Trophoblast cell (in vitro differentiated cells and primary cell): ENCODE measurements at regions not wholly inside any gene's neighbourhood (a gene's known extent, or its start where the extent isn't known, plus 50 kb on each side); places are given as distances from the start of the nearest gene placed in this dataset.

Experiments
- DNase-seq, 2 donors: peaks; one replicate each; pipeline ENCODE4 v3.0.0-alpha.2; 2016
- H2AFZ ChIP-seq: 2 replicates; pipeline ENCODE4 v1.6.1; 2013; ENCODE audit warnings: low read length, moderate library complexity, mild to moderate bottlenecking; ENCODE audit not compliant: insufficient read depth, poor library complexity
- H2AK5ac ChIP-seq: 2 replicates; pipeline ENCODE4 v1.6.1; 2013; ENCODE audit warnings: mild to moderate bottlenecking, low read length
- H2BK120ac ChIP-seq: 2 replicates; pipeline ENCODE4 v1.6.1; 2013; ENCODE audit warnings: low read length, mild to moderate bottlenecking, moderate library complexity; ENCODE audit not compliant: insufficient read depth, poor library complexity
- H2BK12ac ChIP-seq: 2 replicates; pipeline ENCODE4 v1.6.1; 2013; ENCODE audit warnings: mild to moderate bottlenecking, low read length, moderate library complexity
- H2BK5ac ChIP-seq: 2 replicates; pipeline ENCODE4 v1.6.1; 2013; ENCODE audit warnings: low read length, low read depth, moderate library complexity, mild to moderate bottlenecking; ENCODE audit not compliant: poor library complexity
- H3K14ac ChIP-seq: 2 replicates; pipeline ENCODE4 v1.6.1; 2013; ENCODE audit warnings: mild to moderate bottlenecking, low read length
- H3K18ac ChIP-seq: 2 replicates; pipeline ENCODE4 v1.6.1; 2013; ENCODE audit warnings: mild to moderate bottlenecking, low read length
- H3K23ac ChIP-seq: 2 replicates; pipeline ENCODE4 v1.6.1; 2013; ENCODE audit warnings: low read length
- H3K27ac ChIP-seq: 2 replicates; pipeline ENCODE4 v1.5.1; 2013; ENCODE audit warnings: low read depth, mild to moderate bottlenecking, inconsistent platforms, low read length, moderate library complexity
- H3K27me3 ChIP-seq: 2 replicates; pipeline ENCODE4 v1.6.1; 2013; ENCODE audit warnings: inconsistent platforms, mild to moderate bottlenecking, low read length, moderate library complexity; ENCODE audit not compliant: insufficient read depth
- H3K36me3 ChIP-seq, 2 experiments: 1 replicate in 1 of 2; 2 replicates in 1 of 2; pipeline ENCODE4 v1.6.1; 2013; ENCODE audit warnings: low read length in 2 of 2, mild to moderate bottlenecking in 2 of 2, moderate library complexity in 1 of 2; ENCODE audit not compliant: insufficient read depth in 2 of 2, control insufficient read depth in 1 of 2
- H3K4ac ChIP-seq: 2 replicates; pipeline ENCODE4 v1.6.1; 2013; ENCODE audit warnings: low read depth, mild to moderate bottlenecking, low read length, moderate library complexity
- H3K4me1 ChIP-seq, 2 experiments: 1 replicate in 1 of 2; 2 replicates in 1 of 2; pipeline ENCODE4 v1.6.1; 2013; ENCODE audit warnings: low read length in 2 of 2, mild to moderate bottlenecking in 2 of 2, moderate library complexity in 1 of 2; ENCODE audit not compliant: insufficient read depth in 2 of 2, control insufficient read depth in 1 of 2
- H3K4me2 ChIP-seq: 2 replicates; pipeline ENCODE4 v1.6.1; 2013; ENCODE audit warnings: inconsistent platforms, mild to moderate bottlenecking, low read length, moderate library complexity
- H3K4me3 ChIP-seq: 2 replicates; pipeline ENCODE4 v1.5.1; 2013; ENCODE audit warnings: mild to moderate bottlenecking, low read depth, low read length, inconsistent platforms
- H3K79me1 ChIP-seq: one replicate; pipeline ENCODE4 v1.6.1; 2013; ENCODE audit warnings: low read length
- H3K79me2 ChIP-seq: 2 replicates; pipeline ENCODE4 v1.6.1; 2013; ENCODE audit warnings: low read length, mild to moderate bottlenecking; ENCODE audit not compliant: control insufficient read depth, insufficient read depth, poor library complexity
- H3K9ac ChIP-seq: 2 replicates; pipeline ENCODE4 v1.6.1; 2013; ENCODE audit warnings: mild to moderate bottlenecking, low read length
- H3K9me3 ChIP-seq: 2 replicates; pipeline ENCODE4 v1.6.1; 2013; ENCODE audit warnings: low read depth, mild to moderate bottlenecking, control low read depth, inconsistent platforms, low read length; ENCODE audit not compliant: insufficient read depth
- H4K12ac ChIP-seq: 2 replicates; pipeline ENCODE4 v1.6.1; 2013; ENCODE audit warnings: low read depth, mild to moderate bottlenecking, low read length, moderate library complexity
- H4K8ac ChIP-seq: 2 replicates; pipeline ENCODE4 v1.6.1; 2013; ENCODE audit warnings: low read depth, mild to moderate bottlenecking, low read length, moderate library complexity
- H4K91ac ChIP-seq: one replicate; pipeline ENCODE4 v1.6.1; 2013; ENCODE audit warnings: low read depth, mild to moderate bottlenecking, low read length, moderate library complexity
- WGBS: extraction: QIAGEN DNeasy Blood & Tissue Kit; methylation state at CpG from one replicate; pipeline ENCODE4 v1.1.7; 2013; ENCODE audit warnings: missing lambda C conversion rate; ENCODE audit not compliant: insufficient read length, insufficient coverage; ENCODE audit errors: extremely low coverage; 5-methylcytosine and 5-hydroxymethylcytosine counted together

DNA sequence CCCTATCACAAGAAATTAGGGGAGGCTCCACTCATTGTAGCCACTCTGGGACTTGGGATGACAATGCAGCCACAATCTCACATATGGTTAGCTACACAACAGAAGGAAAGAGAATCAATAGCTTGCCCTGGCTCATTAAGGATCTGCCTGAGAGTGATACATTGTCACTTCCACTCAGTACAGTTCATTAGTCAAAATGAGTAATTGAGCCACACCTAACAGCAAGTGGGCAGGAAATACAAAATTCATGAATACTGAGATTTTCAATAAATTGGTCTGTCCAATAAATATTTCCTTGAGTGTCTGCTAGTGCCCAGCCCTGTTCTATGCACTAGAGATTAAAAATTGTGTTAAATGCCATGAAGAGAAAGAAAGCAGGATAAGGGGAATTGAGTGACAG, 231.3 kb upstream of the NR4A3 start:
- no peak overlapping the region for H4K8ac ChIP-seq
- H4K12ac ChIP-seq = no peak overlapping the region
- no peaks in the 10 kb centered on the region for H3K27me3 ChIP-seq
- H2AK5ac ChIP-seq = no peak overlapping the region
- no peak overlapping the region for H3K23ac ChIP-seq
- no peak overlapping the region for H3K4me2 ChIP-seq
- peaks cover 0 to 3% of the 10 kb centered on the region in 2 experiments for H3K4me1 ChIP-seq
- no peak overlapping the region for H2BK120ac ChIP-seq
- H3K14ac ChIP-seq = no peak overlapping the region
- no peaks in the 10 kb centered on the region for H3K79me2 ChIP-seq
- no peak overlapping the region for H2AFZ ChIP-seq
- H2BK12ac ChIP-seq = no peak overlapping the region
- H3K79me1 ChIP-seq = no peaks in the 10 kb centered on the region
- no peak overlapping the region for H3K4ac ChIP-seq
- H3K9ac ChIP-seq = no peak overlapping the region
- H3K27ac ChIP-seq = no peak overlapping the region
- H2BK5ac ChIP-seq = no peak overlapping the region
- no peak overlapping the region for H4K91ac ChIP-seq
- no peak overlapping the region for H3K4me3 ChIP-seq
- H3K18ac ChIP-seq = no peak overlapping the region
- H3K36me3 ChIP-seq = no peaks in the 10 kb centered on the region
- no peak for DNase-seq
- H3K9me3 ChIP-seq = no peaks in the 10 kb centered on the region

DNA sequence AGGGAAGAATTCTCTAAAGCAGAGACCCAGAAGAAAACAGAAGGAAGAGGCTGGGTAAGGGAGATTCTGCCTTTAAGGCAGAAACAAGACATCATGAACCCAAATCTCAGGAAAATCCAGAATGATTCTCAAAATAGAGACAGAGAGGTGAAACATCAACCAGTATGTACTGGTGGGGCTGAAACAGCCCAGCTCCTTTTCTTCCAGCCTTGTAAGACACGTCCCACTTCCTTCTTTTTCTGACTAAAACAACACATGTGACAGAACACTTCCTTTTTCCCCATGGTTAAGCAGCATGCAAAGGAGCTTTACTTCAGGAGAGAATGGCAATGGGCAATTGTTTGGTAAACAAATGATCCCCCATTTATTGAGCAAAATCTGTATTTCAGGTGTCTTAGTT, 230.8 kb upstream of the NR4A3 start:
- DNase-seq = peak in 1 of 2 donors; percentile 14
- Histone ChIP-seq H3K4me2 (no peak overlapping the region), H4K91ac (no peak overlapping the region), H3K4me1 (peaks cover 0 to 3% of the 10 kb centered on the region in 2 experiments), H2BK120ac (no peak overlapping the region), H3K27me3 (no peaks in the 10 kb centered on the region), H3K4ac (no peak overlapping the region), H3K27ac (no peak overlapping the region), H3K36me3 (no peaks in the 10 kb centered on the region), H2BK5ac (no peak overlapping the region), H3K14ac (no peak overlapping the region), H3K79me1 (no peaks in the 10 kb centered on the region), H2BK12ac (no peak overlapping the region), H2AFZ (no peak overlapping the region), H4K8ac (no peak overlapping the region), H2AK5ac (no peak overlapping the region), H3K9me3 (no peaks in the 10 kb centered on the region), H3K4me3 (no peak overlapping the region), H3K23ac (no peak overlapping the region), H4K12ac (no peak overlapping the region), H3K18ac (no peak overlapping the region), H3K9ac (no peak overlapping the region), H3K79me2 (no peaks in the 10 kb centered on the region)
- no CpG with 5 or more reads among the region's 1 CpG for WGBS

DNA sequence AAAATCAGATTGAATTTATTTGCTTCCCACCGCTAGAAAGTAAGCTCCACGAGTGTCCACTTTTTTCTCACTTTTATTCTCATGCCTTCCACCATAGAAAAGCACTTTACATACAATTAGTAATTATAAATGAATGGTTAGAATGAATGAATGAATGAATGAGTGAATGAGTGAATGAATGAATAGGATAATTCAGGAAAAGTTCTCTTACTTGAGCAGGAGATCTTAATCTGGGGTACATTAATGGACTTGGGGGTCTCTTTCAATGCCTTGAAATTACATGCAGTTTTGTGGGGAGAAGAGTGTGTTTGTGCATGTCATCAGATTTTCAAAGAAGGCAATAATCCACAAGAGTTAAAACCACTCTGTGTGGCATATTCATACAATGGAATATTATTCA, 229.9 kb upstream of the NR4A3 start:
- Histone ChIP-seq H3K4ac (no peak overlapping the region), H2BK120ac (no peak overlapping the region), H3K9ac (no peak overlapping the region), H3K18ac (no peak overlapping the region), H3K36me3 (no peaks in the 10 kb centered on the region), H4K12ac (no peak overlapping the region), H3K79me1 (no peaks in the 10 kb centered on the region), H3K4me3 (no peak overlapping the region), H3K79me2 (no peaks in the 10 kb centered on the region), H3K4me2 (no peak overlapping the region), H4K91ac (no peak overlapping the region), H2BK5ac (no peak overlapping the region), H4K8ac (no peak overlapping the region), H2AFZ (no peak overlapping the region), H3K4me1 (peaks cover 0 to 3% of the 10 kb centered on the region in 2 experiments), H3K9me3 (no peaks in the 10 kb centered on the region), H3K14ac (no peak overlapping the region), H3K27ac (no peak overlapping the region), H2BK12ac (no peak overlapping the region), H3K27me3 (no peaks in the 10 kb centered on the region), H2AK5ac (no peak overlapping the region), H3K23ac (no peak overlapping the region)
- no CpG with 5 or more reads among the region's 2 CpGs for WGBS
- DNase-seq = no peak

DNA sequence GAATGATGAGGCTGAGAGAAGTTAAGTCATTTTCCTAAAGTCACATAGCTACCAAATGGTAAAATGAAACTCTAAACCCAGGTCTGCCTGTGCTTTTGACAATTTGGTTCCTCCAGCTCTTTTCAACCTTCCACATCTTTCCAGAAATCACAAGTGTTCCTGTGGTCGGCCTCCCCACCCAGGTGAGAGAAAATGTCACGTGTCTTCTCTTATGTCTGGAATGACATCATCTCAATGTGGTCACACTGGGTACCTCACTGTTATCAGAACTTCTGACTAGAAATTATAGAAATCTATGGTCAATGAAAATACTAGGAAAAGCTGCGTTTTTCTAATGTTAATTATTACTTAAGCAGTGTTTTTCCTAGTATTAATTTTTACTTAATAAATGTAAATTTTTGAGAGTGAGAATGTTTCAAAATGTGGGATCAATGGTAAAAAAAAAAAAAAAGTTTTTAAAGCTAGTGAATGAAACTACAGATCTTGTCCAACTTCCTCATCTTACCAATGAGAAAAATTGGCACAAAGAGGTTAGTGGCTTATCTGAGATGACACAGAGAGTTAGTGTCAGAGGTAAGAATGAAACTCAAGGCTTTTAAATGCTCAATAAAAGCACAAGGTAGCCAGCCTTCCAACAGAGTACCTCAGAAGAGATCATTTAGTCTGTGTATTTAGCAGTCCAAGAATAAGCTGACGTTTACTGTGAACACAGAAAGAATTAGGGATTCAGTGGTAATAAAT, 228.7 kb upstream of the NR4A3 start:
- Histone ChIP-seq H2BK120ac (no peak overlapping the region), H3K14ac (no peak overlapping the region), H4K91ac (no peak overlapping the region), H3K4ac (no peak overlapping the region), H3K79me2 (no peaks in the 10 kb centered on the region), H4K8ac (no peak overlapping the region), H3K27me3 (no peaks in the 10 kb centered on the region), H3K27ac (no peak overlapping the region), H2BK5ac (no peak overlapping the region), H2AK5ac (no peak overlapping the region), H3K23ac (no peak overlapping the region), H3K9me3 (no peaks in the 10 kb centered on the region), H3K9ac (no peak overlapping the region), H4K12ac (no peak overlapping the region), H3K18ac (no peak overlapping the region), H3K36me3 (no peaks in the 10 kb centered on the region), H3K4me2 (no peak overlapping the region), H2AFZ (no peak overlapping the region), H3K79me1 (no peaks in the 10 kb centered on the region), H2BK12ac (no peak overlapping the region), H3K4me1 (peaks cover 0 to 3% of the 10 kb centered on the region in 2 experiments), H3K4me3 (no peak overlapping the region)
- peak in 1 of 2 donors; percentile 12 for DNase-seq
- no CpG with 5 or more reads among the region's 4 CpGs for WGBS
